ENCODE measurements at regions not wholly inside any gene's neighbourhood (a gene's known extent, or its start where the extent isn't known, plus 50 kb on each side); places are given as distances from the start of the nearest gene placed in this dataset.

DNA sequence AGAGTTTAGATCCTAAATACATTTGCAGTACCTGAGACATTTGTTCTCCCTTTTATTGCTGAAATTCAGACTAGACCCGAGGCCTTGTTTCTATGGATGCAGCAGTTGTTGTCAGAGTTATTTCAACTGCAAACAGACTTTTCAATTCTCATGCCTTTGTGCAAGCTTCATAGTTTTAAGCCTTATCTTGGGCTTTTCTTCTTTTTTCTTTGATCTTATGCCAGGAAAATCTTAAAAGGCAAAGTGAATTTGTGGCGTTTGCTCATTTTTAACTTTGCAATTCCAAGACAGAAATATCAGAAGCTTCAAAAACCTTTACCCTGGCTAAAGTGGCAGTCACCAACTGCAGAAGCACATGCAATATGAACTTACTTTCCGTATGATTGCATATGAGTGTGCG is 576.7 kb downstream of the DIPK2A start:
- Histone ChIP-seq H3K9me3 (no peaks in the 10 kb centered on the region), H3K4me3 (no peak overlapping the region), H3K4me1 (no peaks in the 10 kb centered on the region), H3K36me3 (no peaks in the 10 kb centered on the region), H3K27ac (no peak overlapping the region), H3K27me3 (no peaks in the 10 kb centered on the region)
- ATAC-seq: no peak
- TF ChIP-seq, protein P1, sequence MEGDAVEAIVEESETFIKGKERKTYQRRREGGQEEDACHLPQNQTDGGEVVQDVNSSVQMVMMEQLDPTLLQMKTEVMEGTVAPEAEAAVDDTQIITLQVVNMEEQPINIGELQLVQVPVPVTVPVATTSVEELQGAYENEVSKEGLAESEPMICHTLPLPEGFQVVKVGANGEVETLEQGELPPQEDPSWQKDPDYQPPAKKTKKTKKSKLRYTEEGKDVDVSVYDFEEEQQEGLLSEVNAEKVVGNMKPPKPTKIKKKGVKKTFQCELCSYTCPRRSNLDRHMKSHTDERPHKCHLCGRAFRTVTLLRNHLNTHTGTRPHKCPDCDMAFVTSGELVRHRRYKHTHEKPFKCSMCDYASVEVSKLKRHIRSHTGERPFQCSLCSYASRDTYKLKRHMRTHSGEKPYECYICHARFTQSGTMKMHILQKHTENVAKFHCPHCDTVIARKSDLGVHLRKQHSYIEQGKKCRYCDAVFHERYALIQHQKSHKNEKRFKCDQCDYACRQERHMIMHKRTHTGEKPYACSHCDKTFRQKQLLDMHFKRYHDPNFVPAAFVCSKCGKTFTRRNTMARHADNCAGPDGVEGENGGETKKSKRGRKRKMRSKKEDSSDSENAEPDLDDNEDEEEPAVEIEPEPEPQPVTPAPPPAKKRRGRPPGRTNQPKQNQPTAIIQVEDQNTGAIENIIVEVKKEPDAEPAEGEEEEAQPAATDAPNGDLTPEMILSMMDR (IDR thresholded peaks at IDR 0.05): no peak
- no peak for TF ChIP-seq POLR2AphosphoS5 (IDR thresholded peaks at IDR 0.05)
- no peak for TF ChIP-seq EP300 (IDR thresholded peaks at IDR 0.05)
- WGBS, 2 donors (ENCODE audit: low coverage in 1 of 2): 57% methylated on average over 4 of the region's 4 CpGs; no CpG with 5 or more reads in 1 of the 2 donors

DNA sequence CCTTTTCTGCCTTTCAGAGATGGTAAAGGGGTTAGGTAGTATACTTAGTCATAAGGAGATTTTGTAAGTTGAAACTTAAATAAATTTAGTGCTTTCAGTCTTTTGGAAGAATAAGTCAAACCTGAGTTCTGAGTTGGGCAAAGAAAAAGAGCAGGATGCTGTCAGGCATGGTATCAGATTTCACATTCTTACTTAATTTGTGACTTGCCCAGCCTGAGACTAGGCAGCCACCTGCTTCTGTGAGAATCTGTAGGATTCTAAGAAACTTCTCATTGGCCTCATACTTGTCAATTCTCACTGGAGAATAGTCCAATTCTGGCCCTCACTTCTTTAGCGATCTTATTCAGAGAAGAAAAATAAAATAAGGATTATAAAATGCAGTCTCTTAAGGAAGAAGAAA is 577.5 kb downstream of the DIPK2A start:
- WGBS, 2 donors (ENCODE audit: low coverage in 1 of 2): 36 to 100% methylated on average over 1 of the region's 1 CpG
- H3K9me3 ChIP-seq: no peaks in the 10 kb centered on the region

GRCh38 chr3:144552346-144553057 is 580.9 kb downstream of the DIPK2A start:
- no peaks in the 10 kb centered on the region for H3K27me3 ChIP-seq
- WGBS, 2 donors (ENCODE audit: low coverage in 1 of 2): 60 to 89% methylated on average over 3 of the region's 3 CpGs
- no peaks in the 10 kb centered on the region for H3K36me3 ChIP-seq
- H3K9me3 ChIP-seq: no peaks in the 10 kb centered on the region
- H3K4me3 ChIP-seq: no peak overlapping the region
- TF ChIP-seq, protein P1 (IDR thresholded peaks at IDR 0.05): no peak
- TF ChIP-seq POLR2AphosphoS5 (IDR thresholded peaks at IDR 0.05) (no peak), EP300 (IDR thresholded peaks at IDR 0.05) (no peak), POLR2A (IDR thresholded peaks at IDR 0.05) (no peak)
- no peaks in the 10 kb centered on the region for H3K4me1 ChIP-seq
- H3K27ac ChIP-seq: no peak overlapping the region
- ATAC-seq: no peak

More for the DNA sequence above, 577.5 kb downstream of the DIPK2A start:
- Histone ChIP-seq H3K27me3 (no peaks in the 10 kb centered on the region), H3K36me3 (no peaks in the 10 kb centered on the region), H3K4me1 (no peaks in the 10 kb centered on the region), H3K4me3 (no peak overlapping the region), H3K27ac (no peak overlapping the region)
- no peak for ATAC-seq
- no peak for TF ChIP-seq POLR2AphosphoS5 (IDR thresholded peaks at IDR 0.05)
- TF ChIP-seq, protein P1 (IDR thresholded peaks at IDR 0.05): no peak
- TF ChIP-seq EP300 (IDR thresholded peaks at IDR 0.05): no peak
- no peak for TF ChIP-seq POLR2A (IDR thresholded peaks at IDR 0.05)

GRCh38 chr3:144553301-144553700 is 581.7 kb downstream of the DIPK2A start:
- Histone ChIP-seq H3K27me3 (no peaks in the 10 kb centered on the region), H3K4me1 (no peaks in the 10 kb centered on the region), H3K27ac (no peak overlapping the region), H3K36me3 (no peaks in the 10 kb centered on the region), H3K9me3 (no peaks in the 10 kb centered on the region), H3K4me3 (no peak overlapping the region)
- 60% methylated on average over 1 of the region's 1 CpG; no CpG with 5 or more reads in 1 of the 2 donors for WGBS, 2 donors (ENCODE audit: low coverage in 1 of 2)
- TF ChIP-seq POLR2A (IDR thresholded peaks at IDR 0.05): no peak
- TF ChIP-seq EP300 (IDR thresholded peaks at IDR 0.05): no peak
- TF ChIP-seq POLR2AphosphoS5 (IDR thresholded peaks at IDR 0.05): no peak
- TF ChIP-seq, protein P1 (IDR thresholded peaks at IDR 0.05): no peak
- no peak for ATAC-seq

- Histone ChIP-seq H3K27ac (no peak overlapping the region), H3K4me1 (no peaks in the 10 kb centered on the region), H3K4me3 (no peak overlapping the region), H3K36me3 (no peaks in the 10 kb centered on the region), H3K9me3 (no peaks in the 10 kb centered on the region), H3K27me3 (no peaks in the 10 kb centered on the region)
- no peak for ATAC-seq
- TF ChIP-seq, protein P1 (IDR thresholded peaks at IDR 0.05): no peak
- no peak for TF ChIP-seq EP300 (IDR thresholded peaks at IDR 0.05)
- TF ChIP-seq POLR2AphosphoS5 (IDR thresholded peaks at IDR 0.05): no peak
- 69 to 91% methylated on average over 4 to 5 of the region's 5 CpGs for WGBS, 2 donors (ENCODE audit: low coverage in 1 of 2)
Measured at GRCh38 chr3:144554889-144555288, 583.3 kb downstream of the DIPK2A start.
